HepG2 (cell line): ENCODE measurements at regions not wholly inside any gene's neighbourhood (a gene's known extent, or its start where the extent isn't known, plus 50 kb on each side); places are given as distances from the start of the nearest gene placed in this dataset.

Source experiments
- ATAC-seq: fragments of 200-7000 bp; cut with Tn5 transposase; 3 replicates; pipeline ENCODE4 v1.9.1; 2020; ENCODE audit warnings: mild to moderate bottlenecking, moderate library complexity
- BruUV-seq: library from RNA; stranded (reverse); fragments of 400-500 nt; replicated peaks from 2 replicates; lab custom pipeline; 2021; lab: Mats Ljungman, UMichigan
- CTCF ChIA-PET: fragments of 300-600 bp; formaldehyde crosslinking; extraction: SDS; loops from one replicate; lab custom pipeline; 2021; ENCODE audit warnings: low total read pairs, inconsistent platforms, low intra/inter-chr PET ratio; lab: Yijun Ruan, JAX
- POLR2A ChIA-PET: fragments of 350-600 bp; sonication (Branson Sonifier 250); formaldehyde crosslinking; loops from one replicate; lab custom pipeline; 2020; ENCODE audit warnings: antibody characterized with exemption, inconsistent platforms; lab: Yijun Ruan, JAX
- DNase-seq: peaks from one replicate; pipeline ENCODE4 v3.0.0-alpha.2; 2015; ENCODE audit warnings: low spot score
- FAIRE-seq: peaks from 3 replicates; lab custom pipeline; 2011; peaks lifted over from hg19 to GRCh38; lab: Jason Lieb, UNC
- H2AFZ ChIP-seq: one replicate; pipeline ENCODE4 v1.6.1; 2011; ENCODE audit warnings: low read length, inconsistent platforms
- H3K27ac ChIP-seq: fragments of 300-600 bp; 3 replicates; pipeline ENCODE4 v1.8.0; 2011; ENCODE audit warnings: mixed run types, mild to moderate bottlenecking, mixed read lengths, low read length, inconsistent platforms; ENCODE audit not compliant: insufficient read depth; ENCODE audit errors: extremely low read length
- H3K27me3 ChIP-seq, 2 experiments: fragments of 200-600 bp in 1 of 2; 2 replicates in 1 of 2; 3 replicates in 1 of 2; pipeline versions ENCODE4 v1.6.0 to v1.8.0; 2011; ENCODE audit warnings: low read length in 2 of 2, mild to moderate bottlenecking in 2 of 2, moderate library complexity in 2 of 2, inconsistent platforms in 1 of 2; ENCODE audit not compliant: insufficient read depth in 2 of 2, control insufficient read depth in 1 of 2
- H3K36me3 ChIP-seq, 2 experiments: fragments of 200-600 bp in 1 of 2; replicated peaks in 1 of 2; 2 replicates in 1 of 2; 3 replicates in 1 of 2; pipeline versions ENCODE4 v1.5.1 to v1.8.0; 2011; ENCODE audit warnings: low read length in 2 of 2, inconsistent platforms in 1 of 2; ENCODE audit not compliant: insufficient read depth in 2 of 2, control insufficient read depth in 1 of 2
- H3K4me1 ChIP-seq: 2 replicates; pipeline ENCODE4 v1.5.1; 2012; ENCODE audit warnings: low read length, inconsistent platforms; ENCODE audit not compliant: insufficient read depth
- H3K4me2 ChIP-seq: 2 replicates; pipeline ENCODE4 v1.6.0; 2011; ENCODE audit warnings: low read depth, low read length, inconsistent platforms
- H3K4me3 ChIP-seq, 3 experiments: fragments of 200-600 bp in 1 of 3; sonication (generic), shearing (Covaris generic) in 1 of 3; replicated peaks in 1 of 3; 2 replicates each; pipeline ENCODE4 v1.5.1; 2011 to 2016; ENCODE audit warnings: low read length in 3 of 3, inconsistent platforms in 2 of 3, low read depth in 2 of 3, mild to moderate bottlenecking in 2 of 3, control low read depth in 1 of 3, mixed read lengths in 1 of 3; ENCODE audit not compliant: insufficient read depth in 1 of 3
- H3K79me2 ChIP-seq: one replicate; pipeline ENCODE4 v1.6.1; 2011; ENCODE audit warnings: low read length, inconsistent platforms; ENCODE audit not compliant: insufficient read depth
- H3K9ac ChIP-seq: 2 replicates; pipeline ENCODE4 v1.6.0; 2011; ENCODE audit warnings: mild to moderate bottlenecking, low read depth, low read length, inconsistent platforms; ENCODE audit not compliant: insufficient read depth
- H3K9me3 ChIP-seq: 2 replicates; pipeline ENCODE4 v1.5.1; 2012; ENCODE audit warnings: mild to moderate bottlenecking, low read length
- H4K20me1 ChIP-seq: 2 replicates; pipeline ENCODE4 v1.6.0; 2011; ENCODE audit warnings: inconsistent platforms, mild to moderate bottlenecking, low read length, moderate library complexity; ENCODE audit not compliant: insufficient read depth
- KAT8 ChIP-seq: IDR thresholded peaks from 2 replicates; pipeline ENCODE4 v1.6.1; 2016; ENCODE audit warnings: missing genetic modification reagents, missing compliant biosample characterization
- TBL1XR1 ChIP-seq: fragments of 150-350 bp; IDR thresholded peaks from 2 replicates; pipeline ENCODE4 v1.6.1; 2014; ENCODE audit warnings: borderline replicate concordance, low read length; ENCODE audit not compliant: partially characterized antibody
- TCF12 ChIP-seq, 2 experiments: fragments of 450-650 bp in 1 of 2; sonication (generic) in 1 of 2; formaldehyde crosslinking in 1 of 2; IDR thresholded peaks; 2 replicates each; pipeline versions ENCODE4 v1.6.1 to v1.8.0; 2017 to 2022; ENCODE audit warnings: antibody characterized with exemption in 1 of 2, mild to moderate bottlenecking in 1 of 2, missing genetic modification reagents in 1 of 2, moderate library complexity in 1 of 2
- WGBS: methylation state at CpG from one replicate; pipeline ENCODE4 v1.1.6; 2017; ENCODE audit warnings: low lambda C conversion rate; 5-methylcytosine and 5-hydroxymethylcytosine counted together
- in situ Hi-C: cut with HindIII; loops from 2 replicates; pipeline ENCODE4 v1.10.0; 2017; ENCODE audit warnings: low pct_unique_long_range_greater_than_20kb; ENCODE audit not compliant: extremely low pct_ligation_motif_present
- intact Hi-C: fragments of 100-400 bp; cut with micrococcal nuclease; formaldehyde crosslinking; loops from one replicate; pipeline ENCODE4 v1.10.0; 2022; ENCODE audit not compliant: unreplicated experiment
- TF ChIP-seq, protein P1 (sequence below): sonication (generic); formaldehyde crosslinking; IDR thresholded peaks from 2 replicates; pipeline ENCODE4 v1.4.0; 2020; ENCODE audit warnings: missing genetic modification reagents, borderline replicate concordance
- TF ChIP-seq, protein P2 (sequence below): sonication (generic); formaldehyde crosslinking; IDR thresholded peaks from 2 replicates; pipeline ENCODE4 v1.5.1; 2020; ENCODE audit warnings: mild to moderate bottlenecking, missing genetic modification reagents, borderline replicate concordance
- TF ChIP-seq, protein P3 (sequence below): sonication (generic); formaldehyde crosslinking; IDR thresholded peaks from 2 replicates; pipeline ENCODE4 v1.4.0; 2020; ENCODE audit warnings: mild to moderate bottlenecking, missing genetic modification reagents

DNA sequence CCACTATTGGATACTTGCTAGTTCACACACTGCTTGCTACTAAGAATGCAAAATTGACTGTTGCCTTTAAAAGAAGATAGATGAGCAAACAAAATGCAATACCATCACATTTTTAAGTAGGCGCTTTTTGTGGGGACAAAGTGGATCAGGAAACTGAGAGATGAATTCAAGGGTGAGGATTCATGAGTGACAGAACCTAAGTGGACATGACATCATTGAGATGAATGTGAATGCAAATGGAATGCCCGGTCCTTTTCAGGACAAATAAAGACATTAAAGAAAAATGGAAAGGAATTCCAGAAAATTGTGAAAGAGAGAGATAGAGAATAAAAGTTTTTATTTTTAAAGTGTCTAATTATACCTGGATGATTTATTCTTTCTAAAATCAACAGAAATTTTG lies 106.3 kb upstream of the AKR1E2 start:
- no peak overlapping the region for H3K9ac ChIP-seq
- in situ Hi-C loops: no loop called here
- no peaks in the 10 kb centered on the region for H4K20me1 ChIP-seq
- intact Hi-C loops: no loop called here
- WGBS: 0% methylated on average over 2 of the region's 2 CpGs
- H3K4me2 ChIP-seq: no peak overlapping the region
- ChIA-PET CTCF (no interaction called here), POLR2A (no interaction called here)
- ATAC-seq: no peak
- H3K79me2 ChIP-seq: no peaks in the 10 kb centered on the region
- H3K4me1 ChIP-seq: no peaks in the 10 kb centered on the region
- H3K4me3 ChIP-seq: no peak overlapping the region
- no peaks in the 10 kb centered on the region for H3K36me3 ChIP-seq
- no TSS peak for BruUV-seq
- 0 out of 2 replicates have a peak, but pooled peaks cover 3% of the 10 kb centered on the region for H3K9me3 ChIP-seq
- H3K27me3 ChIP-seq: peaks cover 1 to 4% of the 10 kb centered on the region in 2 experiments; a peak in 1 of 5 replicates
- DNase-seq: no peak
- no peak overlapping the region for H2AFZ ChIP-seq
- no peak overlapping the region for H3K27ac ChIP-seq
- TF ChIP-seq, protein P1, sequence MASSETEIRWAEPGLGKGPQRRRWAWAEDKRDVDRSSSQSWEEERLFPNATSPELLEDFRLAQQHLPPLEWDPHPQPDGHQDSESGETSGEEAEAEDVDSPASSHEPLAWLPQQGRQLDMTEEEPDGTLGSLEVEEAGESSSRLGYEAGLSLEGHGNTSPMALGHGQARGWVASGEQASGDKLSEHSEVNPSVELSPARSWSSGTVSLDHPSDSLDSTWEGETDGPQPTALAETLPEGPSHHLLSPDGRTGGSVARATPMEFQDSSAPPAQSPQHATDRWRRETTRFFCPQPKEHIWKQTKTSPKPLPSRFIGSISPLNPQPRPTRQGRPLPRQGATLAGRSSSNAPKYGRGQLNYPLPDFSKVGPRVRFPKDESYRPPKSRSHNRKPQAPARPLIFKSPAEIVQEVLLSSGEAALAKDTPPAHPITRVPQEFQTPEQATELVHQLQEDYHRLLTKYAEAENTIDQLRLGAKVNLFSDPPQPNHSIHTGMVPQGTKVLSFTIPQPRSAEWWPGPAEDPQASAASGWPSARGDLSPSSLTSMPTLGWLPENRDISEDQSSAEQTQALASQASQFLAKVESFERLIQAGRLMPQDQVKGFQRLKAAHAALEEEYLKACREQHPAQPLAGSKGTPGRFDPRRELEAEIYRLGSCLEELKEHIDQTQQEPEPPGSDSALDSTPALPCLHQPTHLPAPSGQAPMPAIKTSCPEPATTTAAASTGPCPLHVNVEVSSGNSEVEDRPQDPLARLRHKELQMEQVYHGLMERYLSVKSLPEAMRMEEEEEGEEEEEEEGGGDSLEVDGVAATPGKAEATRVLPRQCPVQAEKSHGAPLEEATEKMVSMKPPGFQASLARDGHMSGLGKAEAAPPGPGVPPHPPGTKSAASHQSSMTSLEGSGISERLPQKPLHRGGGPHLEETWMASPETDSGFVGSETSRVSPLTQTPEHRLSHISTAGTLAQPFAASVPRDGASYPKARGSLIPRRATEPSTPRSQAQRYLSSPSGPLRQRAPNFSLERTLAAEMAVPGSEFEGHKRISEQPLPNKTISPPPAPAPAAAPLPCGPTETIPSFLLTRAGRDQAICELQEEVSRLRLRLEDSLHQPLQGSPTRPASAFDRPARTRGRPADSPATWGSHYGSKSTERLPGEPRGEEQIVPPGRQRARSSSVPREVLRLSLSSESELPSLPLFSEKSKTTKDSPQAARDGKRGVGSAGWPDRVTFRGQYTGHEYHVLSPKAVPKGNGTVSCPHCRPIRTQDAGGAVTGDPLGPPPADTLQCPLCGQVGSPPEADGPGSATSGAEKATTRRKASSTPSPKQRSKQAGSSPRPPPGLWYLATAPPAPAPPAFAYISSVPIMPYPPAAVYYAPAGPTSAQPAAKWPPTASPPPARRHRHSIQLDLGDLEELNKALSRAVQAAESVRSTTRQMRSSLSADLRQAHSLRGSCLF: no peak
- no peak for TF ChIP-seq TBL1XR1
- no peak for TF ChIP-seq KAT8 (CRISPR knock-in tag)
- TF ChIP-seq, protein P2, sequence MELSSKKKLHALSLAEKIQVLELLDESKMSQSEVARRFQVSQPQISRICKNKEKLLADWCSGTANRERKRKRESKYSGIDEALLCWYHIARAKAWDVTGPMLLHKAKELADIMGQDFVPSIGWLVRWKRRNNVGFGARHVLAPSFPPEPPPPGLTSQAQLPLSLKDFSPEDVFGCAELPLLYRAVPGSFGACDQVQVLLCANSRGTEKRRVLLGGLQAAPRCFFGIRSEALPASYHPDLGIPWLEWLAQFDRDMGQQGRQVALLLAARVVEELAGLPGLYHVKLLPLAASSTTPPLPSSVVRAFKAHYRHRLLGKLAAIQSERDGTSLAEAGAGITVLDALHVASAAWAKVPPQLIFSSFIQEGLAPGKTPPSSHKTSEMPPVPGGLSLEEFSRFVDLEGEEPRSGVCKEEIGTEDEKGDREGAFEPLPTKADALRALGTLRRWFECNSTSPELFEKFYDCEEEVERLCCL: no peak
- TF ChIP-seq, protein P3, sequence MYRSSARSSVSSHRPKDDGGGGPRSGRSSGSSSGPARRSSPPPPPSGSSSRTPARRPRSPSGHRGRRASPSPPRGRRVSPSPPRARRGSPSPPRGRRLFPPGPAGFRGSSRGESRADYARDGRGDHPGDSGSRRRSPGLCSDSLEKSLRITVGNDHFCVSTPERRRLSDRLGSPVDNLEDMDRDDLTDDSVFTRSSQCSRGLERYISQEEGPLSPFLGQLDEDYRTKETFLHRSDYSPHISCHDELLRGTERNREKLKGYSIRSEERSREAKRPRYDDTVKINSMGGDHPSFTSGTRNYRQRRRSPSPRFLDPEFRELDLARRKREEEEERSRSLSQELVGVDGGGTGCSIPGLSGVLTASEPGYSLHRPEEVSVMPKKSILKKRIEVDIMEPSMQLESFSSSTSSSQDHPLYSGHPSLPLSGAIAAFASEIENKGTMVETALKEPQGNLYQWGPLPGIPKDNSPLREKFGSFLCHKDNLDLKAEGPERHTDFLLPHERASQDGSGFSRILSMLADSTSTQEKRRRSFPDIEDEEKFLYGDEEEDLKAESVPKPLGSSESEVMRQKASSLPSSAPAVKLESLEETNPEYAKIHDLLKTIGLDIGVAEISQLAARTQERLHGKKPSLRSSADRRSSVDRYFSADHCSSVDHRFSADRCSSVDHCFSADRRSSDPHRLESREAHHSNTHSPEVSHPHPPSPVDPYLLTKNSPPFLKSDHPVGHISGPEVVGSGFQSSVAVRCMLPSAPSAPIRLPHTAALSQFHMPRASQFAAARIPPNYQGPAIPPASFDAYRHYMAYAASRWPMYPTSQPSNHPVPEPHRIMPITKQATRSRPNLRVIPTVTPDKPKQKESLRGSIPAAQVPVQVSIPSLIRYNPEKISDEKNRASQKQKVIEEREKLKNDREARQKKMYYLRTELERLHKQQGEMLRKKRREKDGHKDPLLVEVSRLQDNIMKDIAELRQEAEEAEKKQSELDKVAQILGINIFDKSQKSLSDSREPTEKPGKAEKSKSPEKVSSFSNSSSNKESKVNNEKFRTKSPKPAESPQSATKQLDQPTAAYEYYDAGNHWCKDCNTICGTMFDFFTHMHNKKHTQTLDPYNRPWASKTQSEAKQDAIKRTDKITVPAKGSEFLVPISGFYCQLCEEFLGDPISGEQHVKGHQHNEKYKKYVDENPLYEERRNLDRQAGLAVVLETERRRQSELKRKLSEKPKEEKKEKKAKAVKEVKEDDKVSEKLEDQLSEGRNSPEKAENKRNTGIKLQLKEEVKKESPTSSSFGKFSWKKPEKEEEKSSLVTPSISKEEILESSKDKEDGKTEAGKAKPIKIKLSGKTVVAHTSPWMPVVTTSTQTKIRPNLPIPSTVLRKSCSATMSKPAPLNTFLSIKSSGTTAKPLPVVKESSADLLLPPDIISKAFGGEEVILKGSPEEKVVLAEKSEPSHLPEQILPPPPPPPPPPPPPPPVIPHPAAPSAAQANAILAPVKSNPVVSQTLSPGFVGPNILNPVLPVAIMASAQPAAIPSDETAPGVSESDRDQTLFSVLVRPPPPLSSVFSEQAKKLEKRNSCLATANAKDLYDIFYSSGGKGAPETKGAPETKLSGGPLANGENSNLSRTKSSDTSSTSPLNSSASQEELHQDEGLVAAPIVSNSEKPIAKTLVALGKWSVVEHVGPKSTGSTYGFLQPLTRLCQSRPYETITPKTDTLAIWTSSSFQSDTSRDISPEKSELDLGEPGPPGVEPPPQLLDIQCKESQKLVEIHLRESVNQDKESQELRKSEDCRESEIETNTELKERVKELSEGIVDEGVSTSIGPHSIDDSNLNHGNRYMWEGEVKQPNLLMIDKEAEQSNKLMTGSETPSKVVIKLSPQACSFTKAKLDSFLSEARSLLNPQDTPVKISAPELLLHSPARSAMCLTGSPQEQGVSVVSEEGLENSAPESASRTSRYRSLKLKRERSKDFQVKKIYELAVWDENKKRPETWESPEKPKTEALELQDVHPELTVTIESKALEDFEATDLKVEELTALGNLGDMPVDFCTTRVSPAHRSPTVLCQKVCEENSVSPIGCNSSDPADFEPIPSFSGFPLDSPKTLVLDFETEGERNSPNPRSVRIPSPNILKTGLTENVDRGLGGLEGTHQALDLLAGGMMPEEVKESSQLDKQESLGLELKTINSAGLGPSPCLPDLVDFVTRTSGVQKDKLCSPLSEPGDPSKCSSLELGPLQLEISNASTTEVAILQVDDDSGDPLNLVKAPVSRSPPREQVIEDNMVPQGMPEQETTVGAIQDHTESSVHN (CRISPR knock-in tag): no peak
- TF ChIP-seq TCF12 (IDR thresholded peaks at IDR 0.05): no peak
- TF ChIP-seq TCF12 (CRISPR knock-in tag; IDR thresholded peaks at IDR 0.05): no peak
- no peak for FAIRE-seq
